NB4 (cell line): ENCODE measurements at regions not wholly inside any gene's neighbourhood (a gene's known extent, or its start where the extent isn't known, plus 50 kb on each side); places are given as distances from the start of the nearest gene placed in this dataset.
"Not testable (repeated sequence)": the region's sequence is repeated elsewhere in the genome, so short reads cannot be mapped to it uniquely, and the experiment has no call there.

ENCODE experiments used
- CTCF ChIP-seq: IDR thresholded peaks from one replicate; pipeline ENCODE4 v1.5.1; 2012; ENCODE audit warnings: low read depth, low read length
- MAX ChIP-seq: IDR thresholded peaks from 2 replicates; pipeline ENCODE4 v1.6.1; 2011; ENCODE audit warnings: low read depth, low read length
- POLR2A ChIP-seq: IDR thresholded peaks from 2 replicates; pipeline ENCODE4 v1.6.1; 2011; ENCODE audit warnings: mild to moderate bottlenecking; ENCODE audit not compliant: insufficient read length; ENCODE audit errors: extremely low read depth

DNA sequence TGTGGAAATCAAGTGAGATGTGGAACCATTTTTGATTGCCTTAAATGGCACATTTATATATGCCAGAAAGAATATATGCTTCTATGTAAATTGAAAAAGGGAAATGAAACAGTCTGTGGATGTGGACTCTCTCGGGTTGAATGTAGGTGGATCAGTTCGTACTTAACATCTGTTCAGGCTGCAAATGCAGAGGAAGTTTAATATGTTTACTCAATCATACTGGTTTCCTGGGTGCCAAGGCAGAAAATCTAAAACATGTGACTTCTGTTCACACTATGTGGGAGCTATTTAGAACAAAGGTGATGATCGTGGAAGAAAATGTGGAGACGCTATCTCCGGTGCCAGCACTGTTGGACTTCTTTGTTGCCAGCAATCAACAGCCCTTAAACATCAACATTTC, 1809.9 kb downstream of the ARAP2 start:
- not testable (repeated sequence) for TF ChIP-seq CTCF, MAX, POLR2A
